ENCODE measurements at regions not wholly inside any gene's neighbourhood (a gene's known extent, or its start where the extent isn't known, plus 50 kb on each side); places are given as distances from the start of the nearest gene placed in this dataset.

GRCh38 chr10:78849115-78849514 is 219.7 kb upstream of the ZMIZ1 start:
- CTCF ChIA-PET: no interaction called here
- DNase-seq (ENCODE audit: extremely low spot score): no peak
- POLR2A ChIA-PET: no interaction called here
- TF ChIP-seq SP1 (IDR thresholded peaks at IDR 0.05): no peak
- no peak for TF ChIP-seq HDGF (IDR thresholded peaks at IDR 0.05; ENCODE audit: borderline replicate concordance)
- TF ChIP-seq LEF1 (IDR thresholded peaks at IDR 0.05; ENCODE audit: borderline replicate concordance): no peak
- TF ChIP-seq FOXA1 (IDR thresholded peaks at IDR 0.05): no peak
- no peak for TF ChIP-seq PKNOX1 (IDR thresholded peaks at IDR 0.05)
- no peak for TF ChIP-seq ARNT (IDR thresholded peaks at IDR 0.05)
- no peak for TF ChIP-seq FOXK2 (IDR thresholded peaks at IDR 0.05)
- TF ChIP-seq FOXM1 (IDR thresholded peaks at IDR 0.05; ENCODE audit: borderline replicate concordance): no peak
- no peak for TF ChIP-seq CTBP1 (IDR thresholded peaks at IDR 0.05; ENCODE audit: borderline replicate concordance)
- TF ChIP-seq ZNF384 (IDR thresholded peaks at IDR 0.05): no peak
- TF ChIP-seq NFRKB (IDR thresholded peaks at IDR 0.05): no peak
- no peak for TF ChIP-seq ELF4 (IDR thresholded peaks at IDR 0.05)
- TF ChIP-seq TARDBP (IDR thresholded peaks at IDR 0.05): no peak
- TF ChIP-seq SUZ12 (IDR thresholded peaks at IDR 0.05): no peak
- no peak for TF ChIP-seq L3MBTL2 (conservative IDR thresholded peaks at IDR 0.05)
- no peak for TF ChIP-seq BHLHE40 (IDR thresholded peaks at IDR 0.05; ENCODE audit: borderline replicate concordance)

DNA sequence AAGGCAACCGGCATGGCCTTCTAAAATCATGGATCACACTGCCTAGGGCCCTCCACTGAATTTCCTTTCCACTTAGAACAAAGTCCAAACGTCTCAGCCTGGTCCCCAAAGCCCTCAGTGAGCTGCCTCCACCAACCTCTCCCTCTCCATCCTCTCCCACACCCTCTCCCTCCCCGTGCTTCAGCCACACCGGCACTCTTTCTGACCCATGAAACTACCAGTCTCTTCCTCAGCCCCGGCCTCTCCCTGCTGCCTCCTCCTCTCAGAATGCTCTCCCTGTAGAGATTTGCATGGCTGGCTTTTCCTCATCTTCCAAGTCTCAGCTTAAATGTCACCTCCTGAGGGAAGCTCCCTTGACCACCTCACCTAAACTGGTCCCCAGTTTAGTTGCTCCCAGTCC is 219.0 kb upstream of the ZMIZ1 start:
- ChIA-PET CTCF (no interaction called here), POLR2A (no interaction called here)
- no peak for DNase-seq (ENCODE audit: extremely low spot score)
- TF ChIP-seq HDGF (IDR thresholded peaks at IDR 0.05; ENCODE audit: borderline replicate concordance) (no peak), ZNF384 (IDR thresholded peaks at IDR 0.05) (no peak), FOXK2 (IDR thresholded peaks at IDR 0.05) (no peak), PKNOX1 (IDR thresholded peaks at IDR 0.05) (no peak), FOXM1 (IDR thresholded peaks at IDR 0.05; ENCODE audit: borderline replicate concordance) (no peak), SUZ12 (IDR thresholded peaks at IDR 0.05) (no peak), ARNT (IDR thresholded peaks at IDR 0.05) (no peak), NFRKB (IDR thresholded peaks at IDR 0.05) (no peak), BHLHE40 (IDR thresholded peaks at IDR 0.05; ENCODE audit: borderline replicate concordance) (no peak), CTBP1 (IDR thresholded peaks at IDR 0.05; ENCODE audit: borderline replicate concordance) (no peak), TARDBP (IDR thresholded peaks at IDR 0.05) (no peak), SP1 (IDR thresholded peaks at IDR 0.05) (no peak), FOXA1 (IDR thresholded peaks at IDR 0.05) (no peak), L3MBTL2 (conservative IDR thresholded peaks at IDR 0.05) (no peak), ELF4 (IDR thresholded peaks at IDR 0.05) (no peak), LEF1 (IDR thresholded peaks at IDR 0.05; ENCODE audit: borderline replicate concordance) (no peak)

- no peak for DNase-seq (ENCODE audit: extremely low spot score)
- POLR2A ChIA-PET: no interaction called here
- TF ChIP-seq NFRKB (IDR thresholded peaks at IDR 0.05): no peak
- TF ChIP-seq TARDBP (IDR thresholded peaks at IDR 0.05): no peak
- CTCF ChIA-PET: no interaction called here
Observed at GRCh38 chr10:78850644-78851435, 217.9 kb upstream of the ZMIZ1 start.

DNA sequence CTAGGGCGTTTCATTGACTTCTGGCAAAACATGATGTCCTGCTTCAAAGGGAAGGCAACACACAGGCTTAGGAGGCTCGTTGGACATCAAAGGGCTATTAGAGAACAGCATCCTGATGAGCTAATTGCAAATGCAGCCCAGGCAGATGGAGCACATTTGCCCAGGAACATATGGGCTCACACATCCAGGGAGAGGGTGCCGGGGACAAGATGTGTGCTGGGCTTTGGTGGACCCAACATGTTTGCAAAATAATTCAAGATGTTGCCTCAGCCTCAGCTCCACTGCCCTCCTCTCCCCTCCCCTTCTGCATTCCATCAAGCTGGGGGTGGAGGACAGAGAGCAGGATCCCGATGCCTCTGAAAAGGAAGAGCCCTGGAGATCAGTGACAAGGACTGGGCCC is 217.1 kb upstream of the ZMIZ1 start:
- no peak for TF ChIP-seq CTBP1 (IDR thresholded peaks at IDR 0.05; ENCODE audit: borderline replicate concordance)
- TF ChIP-seq SUZ12 (IDR thresholded peaks at IDR 0.05): no peak
- no peak for TF ChIP-seq L3MBTL2 (conservative IDR thresholded peaks at IDR 0.05)
- TF ChIP-seq ELF4 (IDR thresholded peaks at IDR 0.05): no peak
- TF ChIP-seq BHLHE40 (IDR thresholded peaks at IDR 0.05; ENCODE audit: borderline replicate concordance): no peak
- no peak for TF ChIP-seq FOXK2 (IDR thresholded peaks at IDR 0.05)
- no peak for TF ChIP-seq ZNF384 (IDR thresholded peaks at IDR 0.05)
- no peak for TF ChIP-seq FOXA1 (IDR thresholded peaks at IDR 0.05)
- no peak for TF ChIP-seq SP1 (IDR thresholded peaks at IDR 0.05)
- no peak for TF ChIP-seq ARNT (IDR thresholded peaks at IDR 0.05)
- no peak for TF ChIP-seq NFRKB (IDR thresholded peaks at IDR 0.05)
- TF ChIP-seq PKNOX1 (IDR thresholded peaks at IDR 0.05): no peak
- TF ChIP-seq LEF1 (IDR thresholded peaks at IDR 0.05; ENCODE audit: borderline replicate concordance): no peak
- no peak for TF ChIP-seq TARDBP (IDR thresholded peaks at IDR 0.05)
- no peak for TF ChIP-seq HDGF (IDR thresholded peaks at IDR 0.05; ENCODE audit: borderline replicate concordance)
- TF ChIP-seq FOXM1 (IDR thresholded peaks at IDR 0.05; ENCODE audit: borderline replicate concordance): no peak
- POLR2A ChIA-PET: no interaction called here
- no peak for DNase-seq (ENCODE audit: extremely low spot score)
- CTCF ChIA-PET: no interaction called here

DNA sequence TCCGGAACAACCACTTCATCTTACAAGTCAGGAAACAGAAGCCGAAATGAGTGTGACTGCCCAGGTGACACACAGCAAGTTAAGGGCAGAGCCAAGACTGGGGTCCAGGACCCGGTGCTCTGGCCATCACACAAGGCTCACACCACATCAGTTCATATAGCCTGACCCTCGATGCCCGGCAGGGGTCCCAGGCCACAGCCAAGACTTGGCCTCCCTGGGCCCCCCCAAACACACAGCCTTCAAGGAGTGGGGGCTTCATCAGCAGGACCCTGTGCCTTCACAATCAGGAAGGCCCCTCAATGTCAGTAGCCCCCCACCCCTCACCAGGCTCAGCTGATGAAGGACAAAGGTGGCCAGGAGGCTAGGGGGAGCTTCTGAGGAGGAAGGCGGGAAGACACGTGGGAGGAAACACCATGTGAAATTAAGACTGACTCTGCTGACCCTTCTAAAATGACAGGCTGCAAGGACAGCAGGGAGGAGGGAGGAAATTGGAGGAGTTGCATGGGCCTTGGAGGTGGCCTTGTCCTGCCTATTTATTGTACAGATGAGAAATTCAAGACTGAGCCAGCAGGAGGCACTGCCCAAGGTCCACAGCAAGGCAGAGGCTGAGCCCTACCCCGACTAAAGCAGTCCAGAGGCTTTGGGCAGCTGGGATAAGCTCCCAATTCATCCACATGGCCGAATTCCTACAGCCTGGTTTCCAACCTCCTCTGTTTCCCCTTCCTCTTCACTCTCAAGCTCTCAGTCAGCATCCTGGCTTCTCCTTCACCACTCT is 216.1 kb upstream of the ZMIZ1 start:
- CTCF ChIA-PET: interaction anchor here (0.6 to 1.1 kb wide), 4 partner anchors 19 to 663 kb away, joined by 3 to 5 read pairs (median 4); no protein-coding TSS in a partner anchor
- POLR2A ChIA-PET: no interaction called here
- peak; percentile 56 for DNase-seq (ENCODE audit: extremely low spot score)

GRCh38 chr10:78853864-78854263 is 214.9 kb upstream of the ZMIZ1 start:
- ChIA-PET CTCF (interaction anchor here (0.6 kb wide), 1 partner anchor 341 kb away, joined by 3 read pairs; no protein-coding TSS in a partner anchor), POLR2A (no interaction called here)
- no peak for TF ChIP-seq SP1 (IDR thresholded peaks at IDR 0.05)
- DNase-seq (ENCODE audit: extremely low spot score): no peak

More for the DNA sequence above, 216.1 kb upstream of the ZMIZ1 start:
- TF ChIP-seq SP1 (IDR thresholded peaks at IDR 0.05) (no peak), CTBP1 (IDR thresholded peaks at IDR 0.05; ENCODE audit: borderline replicate concordance) (no peak), LEF1 (IDR thresholded peaks at IDR 0.05; ENCODE audit: borderline replicate concordance) (no peak)

Data from HEK293T (cell line).